ENCODE measurements at regions not wholly inside any gene's neighbourhood (a gene's known extent, or its start where the extent isn't known, plus 50 kb on each side); places are given as distances from the start of the nearest gene placed in this dataset.

- Histone ChIP-seq H3K9ac (ENCODE audit: low read length) (no peak overlapping the region), H3K4me2 (ENCODE audit: low read length) (no peak overlapping the region), H3K4me1 (ENCODE audit: insufficient read depth, low read length) (peaks cover 11% of the 10 kb centered on the region), H3K4me3 (ENCODE audit: insufficient read depth, low read depth, low read length) (no peak overlapping the region), H3K36me3 (ENCODE audit: insufficient read depth, low read length) (no peaks in the 10 kb centered on the region), H3K27me3 (ENCODE audit: insufficient read depth, low read length) (no peaks in the 10 kb centered on the region), H2AFZ (ENCODE audit: low read depth, low read length) (no peak overlapping the region), H3K27ac (ENCODE audit: low read depth, low read length) (no peak overlapping the region), H3K79me2 (ENCODE audit: insufficient read depth, low read length) (no peaks in the 10 kb centered on the region), H4K20me1 (ENCODE audit: insufficient read depth, low read length) (no peaks in the 10 kb centered on the region), H3K9me3 (ENCODE audit: insufficient read depth, low read depth, low read length) (no peaks in the 10 kb centered on the region)
- FAIRE-seq (no peak), DNase-seq (ENCODE audit: low read depth) (peak; percentile 70)
- Mint-ChIP-seq H3K4me1 (ENCODE audit: low read depth, unreplicated experiment) (peaks cover 31% of the 10 kb centered on the region), H3K27me3 (ENCODE audit: low read depth, unreplicated experiment) (no peaks in the 10 kb centered on the region), H3K27ac (ENCODE audit: unreplicated experiment) (peak overlapping the region; percentile 73), H3K36me3 (ENCODE audit: low read depth, unreplicated experiment) (no peaks in the 10 kb centered on the region), H3K9me3 (ENCODE audit: unreplicated experiment) (peaks cover 2% of the 10 kb centered on the region), H3K4me3 (ENCODE audit: unreplicated experiment) (no peak overlapping the region)
- TF ChIP-seq EZH2 (IDR thresholded peaks at IDR 0.05; ENCODE audit: insufficient read depth, low read length), result no peak
- TF ChIP-seq, protein P1, sequence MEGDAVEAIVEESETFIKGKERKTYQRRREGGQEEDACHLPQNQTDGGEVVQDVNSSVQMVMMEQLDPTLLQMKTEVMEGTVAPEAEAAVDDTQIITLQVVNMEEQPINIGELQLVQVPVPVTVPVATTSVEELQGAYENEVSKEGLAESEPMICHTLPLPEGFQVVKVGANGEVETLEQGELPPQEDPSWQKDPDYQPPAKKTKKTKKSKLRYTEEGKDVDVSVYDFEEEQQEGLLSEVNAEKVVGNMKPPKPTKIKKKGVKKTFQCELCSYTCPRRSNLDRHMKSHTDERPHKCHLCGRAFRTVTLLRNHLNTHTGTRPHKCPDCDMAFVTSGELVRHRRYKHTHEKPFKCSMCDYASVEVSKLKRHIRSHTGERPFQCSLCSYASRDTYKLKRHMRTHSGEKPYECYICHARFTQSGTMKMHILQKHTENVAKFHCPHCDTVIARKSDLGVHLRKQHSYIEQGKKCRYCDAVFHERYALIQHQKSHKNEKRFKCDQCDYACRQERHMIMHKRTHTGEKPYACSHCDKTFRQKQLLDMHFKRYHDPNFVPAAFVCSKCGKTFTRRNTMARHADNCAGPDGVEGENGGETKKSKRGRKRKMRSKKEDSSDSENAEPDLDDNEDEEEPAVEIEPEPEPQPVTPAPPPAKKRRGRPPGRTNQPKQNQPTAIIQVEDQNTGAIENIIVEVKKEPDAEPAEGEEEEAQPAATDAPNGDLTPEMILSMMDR (IDR thresholded peaks at IDR 0.05; ENCODE audit: insufficient read depth, low read depth, low read length), result no peak
These were observed 286.7 kb downstream of the HLX start for GRCh38 chr1:221165839-221166500.

GRCh38 chr1:221166559-221167318 is 287.5 kb downstream of the HLX start:
- no peak for DNase-seq (ENCODE audit: low read depth)
- Histone ChIP-seq H3K27ac (ENCODE audit: low read depth, low read length) (no peak overlapping the region), H3K9ac (ENCODE audit: low read length) (no peak overlapping the region), H3K9me3 (ENCODE audit: insufficient read depth, low read depth, low read length) (no peaks in the 10 kb centered on the region), H3K79me2 (ENCODE audit: insufficient read depth, low read length) (no peaks in the 10 kb centered on the region), H3K4me1 (ENCODE audit: insufficient read depth, low read length) (peaks cover 11% of the 10 kb centered on the region), H3K36me3 (ENCODE audit: insufficient read depth, low read length) (no peaks in the 10 kb centered on the region), H3K4me2 (ENCODE audit: low read length) (no peak overlapping the region), H2AFZ (ENCODE audit: low read depth, low read length) (no peak overlapping the region), H4K20me1 (ENCODE audit: insufficient read depth, low read length) (no peaks in the 10 kb centered on the region), H3K4me3 (ENCODE audit: insufficient read depth, low read depth, low read length) (no peak overlapping the region), H3K27me3 (ENCODE audit: insufficient read depth, low read length) (no peaks in the 10 kb centered on the region)
- Mint-ChIP-seq H3K9me3 (ENCODE audit: unreplicated experiment) (peaks cover 8% of the 10 kb centered on the region), H3K27me3 (ENCODE audit: low read depth, unreplicated experiment) (no peaks in the 10 kb centered on the region), H3K36me3 (ENCODE audit: low read depth, unreplicated experiment) (no peaks in the 10 kb centered on the region), H3K27ac (ENCODE audit: unreplicated experiment) (no peak overlapping the region), H3K4me3 (ENCODE audit: unreplicated experiment) (no peak overlapping the region), H3K4me1 (ENCODE audit: low read depth, unreplicated experiment) (peaks cover 31% of the 10 kb centered on the region)
- FAIRE-seq, result no peak
- TF ChIP-seq, protein P1 (IDR thresholded peaks at IDR 0.05; ENCODE audit: insufficient read depth, low read depth, low read length), result no peak
- TF ChIP-seq EZH2 (IDR thresholded peaks at IDR 0.05; ENCODE audit: insufficient read depth, low read length), result no peak

Measured in astrocyte (in vitro differentiated cells and primary cell).